B cell (primary cell): ENCODE measurements at regions not wholly inside any gene's neighbourhood (a gene's known extent, or its start where the extent isn't known, plus 50 kb on each side); places are given as distances from the start of the nearest gene placed in this dataset.
"Not testable (repeated sequence)": the region's sequence is repeated elsewhere in the genome, so short reads cannot be mapped to it uniquely, and the experiment has no call there.

Experiments used
- ATAC-seq: fragments of 200-7000 bp; cut with Tn5 transposase; one replicate; pipeline ENCODE4 v1.10.0; 2021; ENCODE audit warnings: low read depth, mild to moderate bottlenecking, moderate number of reproducible peaks, moderate library complexity
- CTCF ChIA-PET: fragments of 350-600 bp; sonication (Branson Sonifier 250); formaldehyde crosslinking; loops from one replicate; lab custom pipeline; 2021; ENCODE audit warnings: antibody characterized with exemption, inconsistent platforms; lab: Charles Lee
- POLR2A ChIA-PET: fragments of 350-600 bp; sonication (Branson Sonifier 250); formaldehyde crosslinking; loops from one replicate; lab custom pipeline; 2021; ENCODE audit warnings: antibody characterized with exemption; lab: Charles Lee
- DNase-seq: peaks from one replicate; pipeline ENCODE4 v3.0.0; 2013
- H2AFZ ChIP-seq: 2 replicates; pipeline ENCODE4 v1.6.1; 2012; ENCODE audit warnings: mild to moderate bottlenecking, low read depth, low read length; ENCODE audit not compliant: insufficient read depth, poor library complexity, severe bottlenecking
- H3K27ac ChIP-seq, 2 donors: 1 replicate in 1 of 2; 2 replicates in 1 of 2; pipeline ENCODE4 v1.5.1; 2012 to 2013; ENCODE audit warnings: low read length in 2 of 2, mild to moderate bottlenecking in 2 of 2, moderate library complexity in 1 of 2
- H3K27me3 ChIP-seq, 4 experiments: fragments of 200-600 bp in 1 of 4; sonication (generic) in 1 of 4; replicated peaks in 1 of 4; 1 replicate in 2 of 4; 2 replicates in 2 of 4; pipeline versions ENCODE4 v1.6.1 to v1.7.0; 2013 to 2016; ENCODE audit warnings: low read length in 3 of 4, mild to moderate bottlenecking in 2 of 4, mixed read lengths in 1 of 4, moderate library complexity in 1 of 4; ENCODE audit not compliant: insufficient read depth in 4 of 4, control insufficient read depth in 3 of 4; ENCODE audit errors: control extremely low read depth in 1 of 4
- H3K36me3 ChIP-seq, 2 experiments: replicated peaks in 1 of 2; 1 replicate in 1 of 2; 2 replicates in 1 of 2; pipeline versions ENCODE4 v1.6.1 to v1.7.1; 2013; ENCODE audit warnings: low read length in 1 of 2; ENCODE audit not compliant: insufficient read depth in 2 of 2, control insufficient read depth in 1 of 2; ENCODE audit errors: control extremely low read depth in 1 of 2, extremely low read depth in 1 of 2
- H3K4me1 ChIP-seq, 2 donors: fragments of 200-600 bp in 1 of 2; sonication (generic) in 1 of 2; 1 replicate in 1 of 2; 2 replicates in 1 of 2; pipeline versions ENCODE4 v1.5.1 to v1.6.1; 2013 to 2017; ENCODE audit warnings: low read length in 2 of 2; ENCODE audit not compliant: control insufficient read depth in 2 of 2, insufficient read depth in 2 of 2
- H3K4me2 ChIP-seq: replicated peaks from 2 replicates; pipeline ENCODE3; 2012; ENCODE audit warnings: mild to moderate bottlenecking, low read depth, low read length; ENCODE audit not compliant: poor library complexity, severe bottlenecking
- H3K4me3 ChIP-seq, 5 experiments: fragments of 200-600 bp in 1 of 5; sonication (generic) in 1 of 5; 1 replicate in 3 of 5; 2 replicates in 2 of 5; pipeline versions ENCODE4 v1.5.1 to v1.7.0; 2011 to 2016; ENCODE audit warnings: low read length in 4 of 5, mild to moderate bottlenecking in 4 of 5, low read depth in 2 of 5, control low read depth in 1 of 5, moderate library complexity in 1 of 5; ENCODE audit not compliant: insufficient read depth in 1 of 5; ENCODE audit errors: control extremely low read depth in 1 of 5, extremely low read depth in 1 of 5
- H3K79me2 ChIP-seq: fragments of 200-600 bp; sonication (generic); one replicate; pipeline ENCODE4 v1.6.0; 2016; ENCODE audit warnings: low read length; ENCODE audit not compliant: control insufficient read depth, insufficient read depth
- H3K9ac ChIP-seq: fragments of 200-600 bp; sonication (generic); 2 replicates; pipeline ENCODE4 v1.6.1; 2017; ENCODE audit warnings: mild to moderate bottlenecking, low read length, moderate library complexity
- H3K9me3 ChIP-seq, 3 donors: one replicate each; pipeline versions ENCODE4 v1.6.1 to v1.7.1; 2013; ENCODE audit warnings: low read length in 2 of 3; ENCODE audit not compliant: control insufficient read depth in 2 of 3, insufficient read depth in 1 of 3; ENCODE audit errors: control extremely low read depth in 1 of 3
- H4K20me1 ChIP-seq: 2 replicates; pipeline ENCODE4 v1.6.0; 2012; ENCODE audit warnings: mild to moderate bottlenecking, low read length; ENCODE audit not compliant: insufficient read depth, control insufficient read depth, poor library complexity, severe bottlenecking
- H3K27ac Mint-ChIP-seq: one replicate; pipeline ENCODE4 v1.8.0; 2021; ENCODE audit warnings: mixed read lengths
- H3K27me3 Mint-ChIP-seq: one replicate; pipeline ENCODE4 v1.8.0; 2021; ENCODE audit warnings: mixed read lengths
- H3K4me1 Mint-ChIP-seq: one replicate; pipeline ENCODE4 v1.8.0; 2021; ENCODE audit warnings: mixed read lengths
- H3K4me3 Mint-ChIP-seq: one replicate; pipeline ENCODE4 v1.8.0; 2021; ENCODE audit warnings: mixed read lengths
- H3K9me3 Mint-ChIP-seq: one replicate; pipeline ENCODE4 v1.8.0; 2022; ENCODE audit warnings: mixed read lengths; ENCODE audit not compliant: insufficient read depth
- EZH2 ChIP-seq: IDR thresholded peaks from 2 replicates; pipeline ENCODE4 v1.6.1; 2012; ENCODE audit warnings: borderline replicate concordance, low read depth, mild to moderate bottlenecking, moderate library complexity, low read length; ENCODE audit not compliant: insufficient read depth, poor library complexity, severe bottlenecking
- WGBS: methylation state at CpG from one replicate; pipeline ENCODE4 v1.1.5; 2013; ENCODE audit warnings: missing lambda C conversion rate; ENCODE audit not compliant: insufficient coverage; 5-methylcytosine and 5-hydroxymethylcytosine counted together
- intact Hi-C: fragments of 100-400 bp; cut with micrococcal nuclease; formaldehyde crosslinking; loops from one replicate; pipeline ENCODE4 v1.10.0; 2022
- TF ChIP-seq, protein P1 (sequence below): fragments of 200-600 bp; IDR thresholded peaks from one replicate; pipeline ENCODE4 v1.8.0; 2022; ENCODE audit warnings: antibody characterized with exemption, mild to moderate bottlenecking

DNA sequence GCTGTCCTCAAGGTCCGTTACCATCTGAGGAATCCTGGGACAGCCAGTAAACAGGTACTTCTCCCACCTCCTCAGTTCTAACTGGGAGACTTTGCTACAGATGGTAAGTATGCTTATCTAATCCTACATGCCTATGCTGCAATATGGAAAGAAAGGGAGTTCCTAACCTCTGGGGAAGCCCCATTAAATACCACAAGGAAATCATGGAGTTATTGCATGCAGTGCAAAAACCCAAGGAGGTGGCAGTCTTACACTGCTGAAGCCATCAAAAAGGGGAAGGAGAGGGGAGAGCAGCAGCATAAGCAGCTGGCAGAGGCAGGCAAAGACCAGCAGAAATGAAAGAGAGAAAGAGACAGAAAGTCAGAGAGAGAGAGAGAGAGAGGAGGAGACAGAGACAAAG, 327.1 kb downstream of the SRGAP2C start:
- H3K79me2 ChIP-seq, POLR2A ChIA-PET, H3K4me3 ChIP-seq, ATAC-seq, H3K27me3 Mint-ChIP-seq, intact Hi-C loops, H3K27ac ChIP-seq, DNase-seq, H2AFZ ChIP-seq, H3K27me3 ChIP-seq, H3K27ac Mint-ChIP-seq, H3K4me3 Mint-ChIP-seq, H4K20me1 ChIP-seq, H3K9me3 Mint-ChIP-seq, H3K36me3 ChIP-seq, CTCF ChIA-PET, H3K9ac ChIP-seq, H3K4me2 ChIP-seq: not testable (repeated sequence)
- peaks cover 22% of the 10 kb centered on the region for H3K4me1 Mint-ChIP-seq
- no CpG with 5 or more reads among the region's 1 CpG for WGBS
- Histone ChIP-seq H3K9me3 (peaks cover 2 to 13% (median 9%) of the 10 kb centered on the region in 3 donors), H3K4me1 (peaks cover 9 to 12% of the 10 kb centered on the region in 2 donors)

DNA sequence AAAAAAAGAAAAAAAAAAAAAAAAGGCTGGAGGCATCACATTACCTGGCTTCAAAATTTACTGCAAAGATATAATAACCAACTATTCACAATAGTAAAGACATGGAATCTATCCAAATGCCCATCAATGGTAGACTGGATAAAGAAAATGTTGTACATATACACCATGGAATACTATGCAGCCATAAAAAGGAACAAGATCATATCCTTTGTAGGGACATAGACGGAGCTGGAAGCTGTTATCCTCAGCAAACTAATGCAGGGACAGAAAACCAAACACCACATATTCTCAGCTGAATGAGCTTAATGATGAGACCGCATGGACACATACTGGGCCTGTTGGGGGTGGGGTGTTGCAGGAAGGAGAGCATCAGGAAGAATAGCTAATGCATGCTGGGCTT, 330.5 kb downstream of the SRGAP2C start:
- Histone ChIP-seq H3K27me3 (no peaks in the 10 kb centered on the region), H3K9me3 (peaks cover 0 to 5% (median 0%) of the 10 kb centered on the region in 3 donors), H3K9ac (no peak overlapping the region), H3K4me1 (peaks cover 32% of the 10 kb centered on the region in 2 donors), H4K20me1 (no peaks in the 10 kb centered on the region), H3K27ac (no peak overlapping the region), H3K4me2 (no peak overlapping the region), H3K36me3 (no peaks in the 10 kb centered on the region), H3K4me3 (no peak overlapping the region), H3K79me2 (peaks cover 6% of the 10 kb centered on the region), H2AFZ (no peak overlapping the region)
- H3K27me3 Mint-ChIP-seq: no peaks in the 10 kb centered on the region
- peaks cover 47% of the 10 kb centered on the region for H3K4me1 Mint-ChIP-seq
- peak overlapping the region; percentile 56 for H3K27ac Mint-ChIP-seq
- DNase-seq (no peak), ATAC-seq (no peak)
- no CpG with 5 or more reads among the region's 2 CpGs for WGBS
- TF ChIP-seq, protein P1, sequence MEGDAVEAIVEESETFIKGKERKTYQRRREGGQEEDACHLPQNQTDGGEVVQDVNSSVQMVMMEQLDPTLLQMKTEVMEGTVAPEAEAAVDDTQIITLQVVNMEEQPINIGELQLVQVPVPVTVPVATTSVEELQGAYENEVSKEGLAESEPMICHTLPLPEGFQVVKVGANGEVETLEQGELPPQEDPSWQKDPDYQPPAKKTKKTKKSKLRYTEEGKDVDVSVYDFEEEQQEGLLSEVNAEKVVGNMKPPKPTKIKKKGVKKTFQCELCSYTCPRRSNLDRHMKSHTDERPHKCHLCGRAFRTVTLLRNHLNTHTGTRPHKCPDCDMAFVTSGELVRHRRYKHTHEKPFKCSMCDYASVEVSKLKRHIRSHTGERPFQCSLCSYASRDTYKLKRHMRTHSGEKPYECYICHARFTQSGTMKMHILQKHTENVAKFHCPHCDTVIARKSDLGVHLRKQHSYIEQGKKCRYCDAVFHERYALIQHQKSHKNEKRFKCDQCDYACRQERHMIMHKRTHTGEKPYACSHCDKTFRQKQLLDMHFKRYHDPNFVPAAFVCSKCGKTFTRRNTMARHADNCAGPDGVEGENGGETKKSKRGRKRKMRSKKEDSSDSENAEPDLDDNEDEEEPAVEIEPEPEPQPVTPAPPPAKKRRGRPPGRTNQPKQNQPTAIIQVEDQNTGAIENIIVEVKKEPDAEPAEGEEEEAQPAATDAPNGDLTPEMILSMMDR: no peak
- TF ChIP-seq EZH2: no peak
- H3K9me3 Mint-ChIP-seq: no peaks in the 10 kb centered on the region
- ChIA-PET POLR2A (no interaction called here), CTCF (interaction anchor here (1.3 kb wide), 1 partner anchor 66 kb away, joined by 4 read pairs; no protein-coding TSS in a partner anchor)
- no peak overlapping the region for H3K4me3 Mint-ChIP-seq
- intact Hi-C loops: loop anchor here (5.0 kb wide), 1 partner anchor 37 kb away; no protein-coding TSS in a partner anchor
